C1 segment of cervical spinal cord (tissue), 14 donors: ENCODE measurements at regions not wholly inside any gene's neighbourhood (a gene's known extent, or its start where the extent isn't known, plus 50 kb on each side); places are given as distances from the start of the nearest gene placed in this dataset.

Experiments
- DNase-seq, 14 donors: peaks; one replicate each; lab custom pipeline; 2025; lab: John Stamatoyannopoulos, UW

DNA sequence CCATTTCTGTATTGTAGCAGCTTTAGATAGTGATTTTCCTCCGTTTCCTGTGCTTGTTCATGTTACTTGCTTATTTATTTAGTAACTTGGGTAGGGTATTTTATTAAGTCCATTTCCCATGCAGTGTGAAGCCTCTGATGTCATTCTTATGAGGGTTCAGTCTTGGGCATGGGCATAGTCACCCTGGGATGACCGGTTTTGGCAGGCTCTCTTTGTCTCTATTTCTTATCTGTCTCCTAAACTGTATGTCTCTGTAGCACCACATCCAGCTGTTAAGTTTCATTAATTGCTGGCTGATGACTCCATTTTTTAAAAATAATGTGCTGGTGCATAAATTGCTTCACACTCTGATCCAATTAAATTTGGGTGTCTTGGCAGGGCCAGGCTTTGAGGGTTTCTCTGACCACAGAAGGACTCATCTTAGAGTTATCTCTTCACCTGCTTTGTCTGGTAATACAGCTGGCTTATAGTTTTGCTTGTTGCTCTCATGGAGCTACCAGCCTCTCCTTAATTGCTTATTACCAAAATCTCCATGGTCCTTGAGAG is 173.3 kb upstream of the VLDLR start:
- DNase-seq, result no peak

DNA sequence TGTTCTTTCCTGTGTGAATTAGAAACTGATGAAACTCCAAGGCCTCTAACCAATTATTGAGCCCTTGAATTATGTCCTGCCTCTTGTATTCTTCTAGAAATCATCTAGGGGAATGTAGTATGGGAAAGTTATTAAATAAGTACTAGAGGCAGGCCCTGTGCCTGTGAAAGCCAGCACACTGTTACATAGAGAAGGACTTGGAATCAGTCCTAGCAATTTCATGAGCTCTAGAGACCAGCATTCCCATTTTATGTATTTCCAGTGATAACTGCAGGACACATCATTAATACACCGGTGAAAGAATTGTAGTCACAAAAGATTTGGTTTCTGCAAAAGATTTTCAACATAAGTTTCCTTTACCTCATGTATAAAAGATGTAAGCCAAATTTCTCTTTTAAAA is 168.5 kb upstream of the VLDLR start:
- DNase-seq, result no peak

DNA sequence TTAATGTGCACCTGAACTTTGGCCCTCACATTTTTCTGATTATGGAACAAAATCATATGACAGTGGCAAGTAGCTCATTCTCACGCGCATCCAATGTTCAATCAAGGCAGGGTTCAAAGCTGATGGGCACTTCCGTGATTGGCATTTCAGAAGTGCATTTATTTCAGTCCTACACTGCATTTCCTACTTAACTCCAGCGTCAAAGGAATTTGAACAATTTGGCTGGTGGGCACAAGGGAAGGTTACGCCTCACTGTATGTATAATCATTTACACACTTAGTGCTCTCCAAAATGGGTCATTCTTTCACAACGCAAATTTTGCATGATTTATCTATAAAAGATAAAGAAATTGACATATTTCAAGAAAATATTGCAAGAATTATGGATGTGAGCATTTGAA is 167.9 kb upstream of the VLDLR start:
- no peak for DNase-seq

DNA sequence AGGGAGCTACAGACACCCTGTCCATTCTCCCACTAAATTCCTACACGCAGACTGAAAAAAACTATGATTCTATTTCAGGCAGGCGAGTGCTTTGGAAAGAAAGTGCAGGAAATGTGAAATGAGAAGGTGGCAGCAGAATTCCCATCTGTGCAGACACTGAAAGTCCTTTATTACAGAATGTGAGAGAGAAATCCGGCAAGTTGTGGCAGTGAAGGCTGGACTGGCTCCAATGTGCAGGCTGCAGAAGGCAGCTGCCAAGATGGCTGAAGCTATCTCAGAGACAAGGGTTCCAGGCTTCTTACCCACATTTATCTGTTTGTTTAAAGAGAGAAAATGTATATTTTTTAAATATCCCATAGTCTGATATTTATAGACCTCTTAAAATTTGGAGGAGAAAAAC is 161.8 kb upstream of the VLDLR start:
- peak in 4 of 14 donors; percentile 12 to 91 (median 14) for DNase-seq

DNA sequence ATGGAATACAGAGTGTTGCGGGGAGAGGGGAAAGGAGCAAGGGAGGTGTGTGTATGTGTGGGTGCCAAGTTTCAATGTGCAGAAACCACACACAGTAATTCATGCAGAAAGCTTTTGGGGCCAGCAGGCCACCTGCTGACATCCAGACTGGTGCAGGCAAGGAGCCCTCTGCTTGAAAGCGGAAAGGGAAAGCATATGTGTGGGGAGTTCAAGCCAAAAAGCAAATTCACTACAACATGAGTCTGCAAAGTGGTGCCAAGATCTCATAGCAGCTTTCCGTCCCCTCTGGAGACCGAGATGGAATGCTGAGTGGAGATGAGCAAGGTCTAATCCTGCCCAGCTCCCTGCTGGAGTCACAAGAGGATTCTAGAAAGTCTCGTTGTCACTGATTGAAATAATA is 159.7 kb upstream of the VLDLR start:
- DNase-seq, result peak in 3 of 14 donors; percentile 18 to 99 (median 30)

DNA sequence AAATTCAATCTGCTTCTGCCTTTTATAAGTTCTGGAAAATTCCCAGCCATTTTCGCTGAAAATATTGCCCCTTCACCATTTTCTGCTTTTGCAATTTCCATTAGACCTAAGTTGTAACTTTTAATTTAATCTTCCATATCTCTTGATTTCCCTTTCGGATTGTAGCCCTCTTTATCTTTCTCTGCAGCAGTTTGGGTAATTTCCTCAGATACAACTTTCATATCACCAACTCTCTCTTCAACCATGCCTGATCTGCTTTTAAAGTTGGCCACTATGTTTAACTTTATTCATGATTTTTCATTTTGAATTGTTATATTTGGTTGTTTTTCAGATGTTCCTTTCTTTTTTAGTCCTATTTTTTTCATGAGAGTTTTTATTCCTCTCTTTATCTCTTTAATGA is 157.0 kb upstream of the VLDLR start:
- no peak for DNase-seq

DNA sequence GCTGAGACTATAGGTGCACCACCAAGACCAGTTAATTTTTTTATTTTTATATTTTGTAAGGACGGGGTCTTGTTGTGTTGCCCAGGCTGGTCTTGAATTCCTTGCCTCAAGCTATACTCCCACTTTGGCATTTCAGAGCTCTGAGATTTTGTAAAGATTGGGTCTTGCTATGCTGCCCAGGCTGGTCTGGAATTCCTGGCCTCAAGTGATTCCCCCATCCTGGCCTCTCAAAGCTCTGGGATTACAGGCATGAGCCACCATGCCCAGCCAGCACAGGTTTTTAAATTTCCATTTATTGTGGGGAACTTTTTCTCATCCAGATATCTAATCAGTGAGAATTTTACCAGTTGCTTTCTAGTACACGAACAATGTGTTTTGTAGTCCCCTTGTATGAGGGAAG is 156.1 kb upstream of the VLDLR start:
- no peak for DNase-seq

DNA sequence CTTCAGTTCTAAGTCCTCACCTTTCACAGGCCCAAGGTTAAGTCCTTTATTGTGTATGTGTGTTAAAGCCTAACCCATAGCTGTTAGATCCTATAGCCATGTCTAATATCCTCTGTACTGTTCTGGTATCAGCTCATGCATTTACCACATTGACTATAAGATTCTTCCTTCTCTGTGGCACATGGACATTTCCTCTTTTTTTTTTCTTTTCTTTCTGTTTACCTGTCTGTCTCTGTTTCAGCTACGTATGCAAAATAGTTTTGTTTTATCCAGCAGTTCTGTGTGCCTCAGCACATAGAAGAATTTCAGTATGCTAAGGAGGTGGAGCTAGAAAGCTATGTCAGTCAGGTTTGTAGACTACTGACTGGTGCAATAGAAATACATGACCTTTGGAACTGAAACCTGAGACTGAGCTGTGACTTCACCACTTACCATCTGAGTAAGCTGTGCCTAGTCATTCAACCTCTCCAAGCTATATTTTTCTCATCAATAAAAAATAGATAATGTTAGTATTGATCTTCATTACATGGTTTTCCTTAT is 155.6 kb upstream of the VLDLR start:
- no peak for DNase-seq

DNA sequence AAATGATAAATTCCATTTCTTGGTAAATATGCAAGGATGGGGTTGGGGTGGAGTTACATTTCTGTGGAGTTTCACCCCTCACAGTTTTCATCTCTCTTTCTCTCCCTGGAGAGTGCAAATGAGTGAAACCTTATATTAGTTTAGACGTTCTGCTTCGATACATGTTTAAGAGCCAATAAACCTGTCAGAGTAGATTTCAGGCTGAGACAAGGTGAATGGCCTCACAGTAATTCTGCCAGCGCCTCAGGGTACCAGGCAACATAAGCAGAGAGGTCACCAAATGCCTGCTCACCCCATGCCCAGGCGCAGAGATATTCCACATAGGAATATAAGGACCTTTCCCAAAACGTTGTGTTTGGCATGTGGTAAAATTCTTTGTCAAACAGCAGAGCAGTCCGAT is 154.9 kb upstream of the VLDLR start:
- no peak for DNase-seq

DNA sequence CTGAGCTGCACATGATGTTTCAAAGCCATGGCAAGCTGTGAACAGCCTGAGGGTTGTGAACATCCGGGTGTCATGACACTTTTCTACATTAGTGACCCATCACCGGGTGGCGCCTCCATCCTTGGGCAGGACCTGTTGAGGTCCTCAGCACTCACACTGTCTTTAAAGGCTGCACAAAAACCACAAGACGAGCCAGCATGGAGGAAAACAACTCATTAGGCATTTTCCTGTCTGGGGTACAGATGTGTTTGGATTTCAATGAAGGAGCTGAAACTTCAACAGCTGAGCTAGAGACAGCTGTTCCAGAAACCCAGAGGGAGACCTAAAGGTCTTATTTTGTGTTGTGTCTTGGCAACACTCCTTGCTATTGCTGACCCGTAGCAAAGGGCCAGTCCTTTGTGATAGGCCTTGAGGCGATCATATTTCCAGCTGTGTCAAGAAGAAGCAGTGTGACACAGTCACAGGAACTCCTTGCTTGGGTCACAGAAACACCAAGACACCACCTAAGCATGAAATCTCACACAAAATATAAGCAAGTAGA is 151.8 kb upstream of the VLDLR start:
- DNase-seq, result no peak

DNA sequence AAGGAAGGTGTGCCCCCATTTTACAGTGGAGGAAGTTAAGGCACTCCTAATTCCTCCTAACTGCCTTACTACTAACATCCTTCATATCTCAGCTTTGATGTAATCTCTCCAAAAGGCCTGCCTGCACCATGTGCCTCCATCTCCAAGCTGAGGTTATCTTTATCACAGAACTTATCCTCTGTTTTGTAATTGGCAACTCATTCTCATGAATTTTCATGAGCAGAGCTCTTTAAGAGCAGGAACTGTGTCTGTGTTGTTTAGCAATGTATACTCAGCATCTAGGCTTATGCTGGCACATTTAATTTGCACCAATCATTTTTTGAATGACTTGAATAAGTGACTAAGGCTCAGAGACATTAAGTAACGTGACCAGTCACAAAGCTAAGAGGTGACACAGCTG is 147.9 kb upstream of the VLDLR start:
- DNase-seq, result no peak

DNA sequence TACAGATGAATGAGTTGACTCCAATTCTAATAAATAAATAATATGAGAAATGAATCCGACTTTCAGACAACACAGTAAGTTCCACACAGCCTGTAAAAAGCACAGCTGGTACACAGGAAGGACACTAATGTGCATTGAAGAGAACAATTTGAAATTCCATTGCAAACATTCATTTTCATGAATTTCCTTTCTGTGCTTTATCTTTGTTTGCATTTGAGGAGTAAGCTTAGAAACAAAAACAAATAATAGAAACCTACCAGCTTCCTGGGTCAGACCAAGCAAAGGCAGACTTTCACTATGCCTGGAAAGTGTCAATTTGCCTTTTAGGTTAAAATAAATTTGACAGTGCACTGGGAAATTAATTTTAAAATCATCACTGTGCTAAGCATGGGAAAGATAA is 143.8 kb upstream of the VLDLR start:
- DNase-seq, result no peak

DNA sequence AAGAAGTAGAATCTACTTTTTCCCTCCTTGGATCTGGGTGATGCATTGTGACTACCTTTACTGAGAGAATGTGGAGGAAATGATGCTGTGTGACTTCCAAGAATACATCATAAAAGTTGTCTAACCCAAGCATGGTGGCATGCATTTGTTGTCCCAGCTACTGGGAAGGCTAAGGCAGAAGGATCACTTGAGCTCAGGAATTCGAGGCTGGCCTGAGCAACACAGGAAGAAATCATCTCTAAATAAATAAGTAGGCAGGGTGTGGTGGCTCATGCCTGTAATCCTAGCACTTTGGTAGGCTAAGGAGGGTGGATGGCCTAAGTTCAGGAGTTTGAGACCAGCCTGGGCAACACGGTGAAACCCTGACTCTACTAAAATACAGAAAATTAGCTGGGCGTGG is 143.2 kb upstream of the VLDLR start:
- DNase-seq, result no peak

DNA sequence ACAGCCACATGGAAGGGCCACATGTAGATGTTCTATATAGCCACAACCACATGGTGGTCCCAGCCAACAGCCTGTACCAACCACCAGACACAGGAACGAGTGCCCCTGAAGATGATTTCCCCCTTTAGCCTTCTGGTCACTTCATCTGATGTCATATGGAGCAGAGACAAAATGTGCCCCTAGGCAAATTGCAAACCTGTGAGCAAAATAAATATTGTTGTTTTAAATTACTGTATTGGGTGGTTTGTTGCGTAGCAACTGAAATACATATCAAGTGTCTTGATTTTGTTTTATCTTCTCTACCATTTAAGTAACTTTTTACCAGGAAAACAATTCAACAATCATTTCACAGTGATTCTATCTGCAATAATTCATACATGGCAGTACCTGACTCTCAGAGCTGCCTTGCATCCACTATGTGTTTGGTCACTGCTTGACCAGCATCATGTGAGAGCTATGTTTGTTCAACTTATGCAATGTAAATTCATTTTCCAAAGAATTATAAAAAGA is 142.5 kb upstream of the VLDLR start:
- DNase-seq, result no peak

DNA sequence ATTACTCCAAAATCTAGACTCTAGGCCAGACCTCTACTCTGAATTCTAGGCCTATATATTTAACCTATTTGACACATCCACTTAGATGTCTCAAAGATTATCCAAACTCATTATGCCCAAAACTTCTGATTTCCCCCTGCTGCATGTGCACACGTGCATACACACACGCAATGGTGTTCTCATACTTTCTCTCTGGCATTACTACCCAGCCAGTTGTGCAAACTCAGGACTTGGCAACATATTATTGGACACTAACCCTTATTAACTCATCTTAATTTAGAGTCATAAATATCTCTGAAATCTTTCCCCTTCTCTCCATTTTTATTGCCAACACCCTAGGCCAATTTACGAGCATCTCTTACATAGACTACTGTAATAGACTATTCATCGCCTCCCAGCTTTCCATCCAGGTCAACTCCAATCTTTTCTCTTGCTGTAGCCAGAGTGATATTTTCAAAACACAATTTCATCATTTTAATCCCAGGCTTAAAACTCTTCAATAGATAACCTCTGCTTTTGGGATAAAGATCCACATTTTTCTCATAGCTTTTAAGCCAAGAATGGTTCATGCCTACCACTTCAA is 141.2 kb upstream of the VLDLR start:
- no peak for DNase-seq

DNA sequence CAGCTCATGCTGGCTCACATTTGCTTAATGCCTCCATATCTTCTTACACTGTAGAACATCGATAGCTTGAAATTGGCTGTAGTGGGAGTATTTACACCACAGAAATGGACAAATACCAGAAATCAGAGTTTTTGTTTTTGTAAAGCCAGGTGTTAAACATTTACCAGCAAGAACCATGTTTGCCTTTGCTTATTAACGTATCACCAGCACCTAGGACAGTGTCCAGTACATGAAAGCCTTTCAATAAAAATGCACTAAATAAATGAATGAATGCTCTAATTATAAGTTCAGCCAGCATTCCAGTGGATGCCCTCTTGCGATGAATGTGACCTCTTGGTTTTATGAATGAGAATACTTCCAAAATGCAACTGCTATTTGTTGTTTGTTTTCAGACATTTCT is 140.4 kb upstream of the VLDLR start:
- no peak for DNase-seq

DNA sequence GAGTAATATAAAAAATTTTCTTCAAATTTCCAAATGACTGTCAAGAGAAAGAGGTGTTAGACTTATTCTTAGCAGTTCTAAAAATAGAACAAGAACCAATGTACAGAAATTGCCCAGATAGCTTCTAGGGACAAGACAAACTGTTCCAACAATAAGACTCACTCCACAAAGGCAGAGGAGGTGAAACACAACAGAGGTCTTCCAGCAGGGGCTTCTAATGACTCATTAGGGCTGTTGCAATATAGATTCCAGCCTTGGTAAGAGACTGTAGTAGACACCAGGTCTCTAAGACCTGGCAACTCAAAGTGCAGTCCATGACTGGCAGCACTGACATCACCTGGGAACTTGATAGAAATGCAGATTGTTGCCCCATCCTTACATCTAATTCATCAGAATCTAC is 134.6 kb upstream of the VLDLR start:
- DNase-seq, result no peak

DNA sequence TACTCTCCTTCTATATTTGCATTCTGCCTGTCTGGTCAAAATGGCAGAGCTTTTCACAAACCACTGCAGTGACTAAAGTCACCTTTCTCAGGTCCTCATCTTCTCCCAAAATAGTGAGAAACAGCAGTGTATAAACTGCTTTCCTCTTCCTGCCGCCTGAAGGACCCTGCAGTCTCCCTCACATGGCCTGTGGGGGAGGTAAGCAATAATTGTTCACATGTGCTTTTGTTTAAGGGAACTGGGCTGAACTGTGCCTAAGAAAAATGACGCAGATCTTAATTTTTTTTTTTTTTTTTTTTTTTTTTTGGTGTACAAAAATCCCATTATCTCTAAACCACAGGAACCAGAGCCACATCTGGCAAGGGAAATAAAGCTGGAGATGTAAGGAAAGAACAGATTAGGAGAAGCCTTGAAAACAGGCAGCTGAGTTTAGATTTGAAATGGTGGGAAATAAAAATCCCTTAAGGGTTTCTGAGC is 131.7 kb upstream of the VLDLR start:
- DNase-seq, result no peak

DNA sequence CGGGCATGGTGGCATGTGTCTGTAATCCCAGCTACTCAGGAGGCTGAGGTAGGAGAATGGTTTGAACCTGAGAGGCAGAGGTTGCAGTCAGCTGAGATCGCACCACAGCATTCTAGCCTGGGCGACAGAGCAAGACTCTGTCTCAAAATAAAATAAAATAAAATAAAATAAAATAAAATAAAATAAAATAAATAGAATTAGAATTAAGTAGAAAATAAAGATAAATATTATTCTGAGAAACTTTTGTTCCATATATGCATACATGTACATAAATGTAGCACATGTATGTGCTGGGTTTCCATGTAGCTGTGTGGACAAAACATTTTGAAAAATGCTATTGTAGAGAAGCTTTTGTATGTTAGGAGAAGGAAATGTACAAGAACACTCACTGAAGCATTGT is 129.4 kb upstream of the VLDLR start:
- DNase-seq, result no peak

DNA sequence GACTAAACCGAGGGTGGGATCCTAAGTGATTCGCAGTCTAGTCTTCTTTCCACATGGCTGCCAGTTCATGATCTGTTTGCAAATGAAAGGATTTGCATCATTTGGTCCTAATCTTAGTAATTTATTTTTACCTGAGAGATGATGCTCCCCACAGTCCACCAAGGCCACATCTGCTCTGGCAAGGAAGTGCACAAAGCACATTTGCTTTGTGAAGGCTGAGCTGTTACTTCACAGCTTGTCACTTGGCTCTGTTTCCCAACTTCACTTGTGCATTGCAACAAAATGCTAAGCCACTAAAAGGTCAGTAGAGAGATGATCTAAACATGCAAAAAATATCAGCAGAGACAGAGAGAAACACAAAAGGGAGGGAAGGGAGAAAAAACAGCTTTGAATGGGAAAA is 128.5 kb upstream of the VLDLR start:
- DNase-seq, result peak in 1 of 14 donors; percentile 78

DNA sequence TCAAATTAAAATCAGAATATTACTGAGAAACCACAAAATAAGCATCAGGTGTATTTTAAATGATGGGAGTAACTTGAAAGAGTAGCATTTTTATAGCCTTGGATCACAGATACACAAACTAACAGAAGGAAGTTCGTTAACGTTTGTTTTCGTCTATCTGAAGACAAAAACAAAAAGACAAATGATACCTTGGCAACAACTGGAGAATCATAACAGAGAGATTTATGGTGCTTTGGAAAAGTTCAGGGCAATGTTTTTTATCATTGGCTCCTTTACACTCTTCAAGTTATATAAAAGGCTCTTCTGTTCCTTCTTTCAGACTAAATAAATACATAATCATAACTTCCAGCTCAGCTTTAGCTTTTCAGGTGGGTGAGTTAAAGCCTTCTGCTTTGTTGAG is 128.1 kb upstream of the VLDLR start:
- DNase-seq, result no peak

DNA sequence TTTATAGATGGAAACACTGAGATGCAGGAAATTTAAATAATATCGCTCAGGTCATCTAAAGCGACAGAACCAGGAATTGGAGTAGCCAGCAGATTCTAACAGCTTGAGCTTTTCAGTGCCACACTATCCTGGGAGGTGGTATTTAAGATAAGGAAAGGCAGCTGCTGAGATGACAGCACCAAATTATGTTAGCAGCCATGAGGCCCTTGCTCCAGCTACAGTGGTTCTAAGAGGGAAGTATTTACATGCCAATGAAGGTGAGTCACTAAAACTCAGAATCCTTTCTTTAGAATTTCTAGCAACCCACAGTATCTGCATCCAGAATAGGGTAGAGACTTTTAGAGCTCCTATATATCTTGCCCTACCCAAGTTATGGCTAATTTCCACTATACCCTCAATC is 127.0 kb upstream of the VLDLR start:
- DNase-seq, result no peak
